ENCODE measurements at regions not wholly inside any gene's neighbourhood (a gene's known extent, or its start where the extent isn't known, plus 50 kb on each side); places are given as distances from the start of the nearest gene placed in this dataset.

GRCh38 chr5:7317751-7318150, 78.2 kb upstream of the ADCY2 start (continued):
- TF ChIP-seq PRDM15 (CRISPR knock-in tag; IDR thresholded peaks at IDR 0.05) = no peak
- TF ChIP-seq USF2 (CRISPR knock-in tag; IDR thresholded peaks at IDR 0.05) = no peak
- TF ChIP-seq ZNF219 (CRISPR knock-in tag; IDR thresholded peaks at IDR 0.05; ENCODE audit: borderline replicate concordance) = no peak
- no peak for TF ChIP-seq ZSCAN18 (CRISPR knock-in tag; IDR thresholded peaks at IDR 0.05)
- TF ChIP-seq ELF4 (CRISPR knock-in tag; IDR thresholded peaks at IDR 0.05; ENCODE audit: low read depth) = no peak
- TF ChIP-seq ZNF232 (CRISPR knock-in tag; IDR thresholded peaks at IDR 0.05) = no peak
- TF ChIP-seq ZNF671 (CRISPR knock-in tag; IDR thresholded peaks at IDR 0.05) = no peak

GRCh38 chr5:7320701-7321301, 75.1 kb upstream of the ADCY2 start:
- ATAC-seq (no peak), DNase-seq (ENCODE audit: low spot score) (no peak)
- POLR2A ChIA-PET = no interaction called here
- Mint-ChIP-seq H3K27ac (no peak overlapping the region), H3K9me3 (no peaks in the 10 kb centered on the region), H3K36me3 (no peaks in the 10 kb centered on the region), H3K27me3 (ENCODE audit: low read depth) (no peaks in the 10 kb centered on the region; the same call in 1 of the 2 replicates), H3K4me3 (no peak overlapping the region), H3K4me1 (peaks cover 30% of the 10 kb centered on the region)
- CTCF ChIA-PET = no interaction called here
- no peak for TF ChIP-seq STAT6 (CRISPR knock-in tag; conservative IDR thresholded peaks at IDR 0.05; ENCODE audit: low read depth)
- no peak for TF ChIP-seq FOXK1 (CRISPR knock-in tag; IDR thresholded peaks at IDR 0.05)
- no peak for TF ChIP-seq ZBTB43 (CRISPR knock-in tag; IDR thresholded peaks at IDR 0.05)
- TF ChIP-seq JAZF1 (CRISPR knock-in tag; IDR thresholded peaks at IDR 0.05) = no peak
- TF ChIP-seq PREB (CRISPR knock-in tag; IDR thresholded peaks at IDR 0.05; ENCODE audit: borderline replicate concordance) = no peak
- no peak for TF ChIP-seq PRDM15 (CRISPR knock-in tag; IDR thresholded peaks at IDR 0.05)
- no peak for TF ChIP-seq NFYB (CRISPR knock-in tag; conservative IDR thresholded peaks at IDR 0.05; ENCODE audit: low read depth)
- TF ChIP-seq ZNF416 (CRISPR knock-in tag; IDR thresholded peaks at IDR 0.05) = no peak
- TF ChIP-seq ATF6 (CRISPR knock-in tag; IDR thresholded peaks at IDR 0.05) = no peak
- TF ChIP-seq FOXJ3 (CRISPR knock-in tag; IDR thresholded peaks at IDR 0.05; ENCODE audit: borderline replicate concordance) = no peak
